ENCODE measurements at regions not wholly inside any gene's neighbourhood (a gene's known extent, or its start where the extent isn't known, plus 50 kb on each side); places are given as distances from the start of the nearest gene placed in this dataset.
"Not testable (repeated sequence)": the region's sequence is repeated elsewhere in the genome, so short reads cannot be mapped to it uniquely, and the experiment has no call there.

DNA sequence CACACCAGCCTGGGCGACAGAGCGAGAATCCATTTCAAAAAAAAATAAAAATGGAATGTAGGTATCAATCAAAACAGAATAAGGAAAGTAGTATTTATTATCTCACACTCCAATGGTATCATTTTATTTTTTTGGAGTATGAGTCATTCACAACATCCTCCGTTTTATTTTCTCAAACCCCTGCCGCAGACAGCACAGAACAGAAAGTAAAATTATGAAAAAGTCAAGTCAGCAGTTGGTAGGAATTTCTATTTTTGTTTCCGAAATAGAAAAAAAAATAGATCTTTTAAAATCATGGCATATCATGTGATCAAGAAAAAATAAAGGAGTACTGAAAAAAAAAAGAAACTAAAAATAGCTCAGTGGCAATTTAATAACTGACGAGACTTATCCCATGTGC lies 490.7 kb upstream of the TENM3 start:
- no peak for DNase-seq (ENCODE audit: low spot score)

DNA sequence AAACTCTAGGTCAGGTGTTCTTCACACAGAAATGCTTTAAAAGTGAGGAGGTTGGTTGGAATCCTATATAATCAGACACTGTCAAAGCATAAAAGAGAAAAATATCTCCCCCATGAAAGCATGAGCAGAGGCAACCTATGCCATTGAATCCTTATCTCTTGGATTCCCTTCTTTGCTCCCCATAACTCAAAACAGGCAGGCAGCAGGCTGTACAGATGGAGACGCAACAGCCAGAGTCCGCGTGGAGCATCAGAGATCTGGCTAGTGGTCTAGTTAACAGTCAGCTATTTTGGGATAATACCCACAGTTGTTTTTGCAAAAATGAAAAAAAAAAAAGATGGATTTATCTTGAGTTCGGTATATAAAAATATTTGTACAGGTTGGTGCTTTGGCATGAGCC lies 490.0 kb upstream of the TENM3 start:
- DNase-seq (ENCODE audit: low spot score) = no peak

DNA sequence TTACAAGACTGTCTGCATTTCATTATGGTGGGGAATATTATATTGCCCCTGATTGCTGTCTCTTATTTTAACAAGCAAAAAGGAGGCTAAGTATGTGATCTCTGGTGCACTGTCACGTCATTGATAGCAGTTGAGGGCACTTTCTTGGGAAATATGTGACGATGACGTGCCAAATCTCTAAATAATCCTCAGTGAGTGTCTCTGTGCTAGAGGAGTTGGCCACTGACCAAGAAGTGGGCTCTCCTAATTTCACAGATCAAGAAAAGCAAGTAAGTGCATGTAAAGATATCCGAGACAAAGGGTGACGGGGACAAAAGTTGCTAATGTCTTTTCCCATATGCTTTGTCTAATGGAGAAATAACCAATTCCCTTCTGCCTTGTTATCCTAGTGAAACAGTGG lies 487.4 kb upstream of the TENM3 start:
- no peak for DNase-seq (ENCODE audit: low spot score)

DNA sequence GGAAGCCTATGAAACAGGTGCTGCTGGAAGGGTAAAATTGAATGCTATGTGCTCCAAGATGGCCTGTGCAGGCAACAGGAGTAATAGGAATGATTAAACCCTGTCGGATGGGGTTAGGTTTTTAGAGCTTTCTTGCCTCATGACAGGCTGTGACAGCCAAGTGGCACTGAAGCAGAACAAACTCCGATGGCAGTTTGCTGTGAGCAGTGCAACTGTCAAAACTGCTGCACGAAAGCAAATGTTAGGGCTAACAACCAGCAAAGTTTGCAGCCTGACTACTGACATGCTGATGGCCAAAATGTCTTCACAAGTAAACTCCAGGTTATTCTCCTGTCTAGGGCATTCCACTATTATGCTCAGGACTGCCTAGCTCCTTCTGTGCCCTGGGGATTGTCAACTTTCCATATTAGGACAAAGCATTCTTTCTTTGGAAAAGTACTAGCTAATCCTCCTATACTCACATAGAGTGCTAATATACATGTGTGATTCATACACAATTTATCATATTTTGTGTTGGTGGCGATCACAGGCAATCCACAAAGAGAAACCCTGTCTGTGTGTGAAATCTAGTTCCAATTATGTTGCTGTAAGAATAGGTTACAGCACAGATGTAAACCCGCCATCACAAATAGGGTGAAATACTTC lies 486.6 kb upstream of the TENM3 start:
- no peak for DNase-seq (ENCODE audit: low spot score)

DNA sequence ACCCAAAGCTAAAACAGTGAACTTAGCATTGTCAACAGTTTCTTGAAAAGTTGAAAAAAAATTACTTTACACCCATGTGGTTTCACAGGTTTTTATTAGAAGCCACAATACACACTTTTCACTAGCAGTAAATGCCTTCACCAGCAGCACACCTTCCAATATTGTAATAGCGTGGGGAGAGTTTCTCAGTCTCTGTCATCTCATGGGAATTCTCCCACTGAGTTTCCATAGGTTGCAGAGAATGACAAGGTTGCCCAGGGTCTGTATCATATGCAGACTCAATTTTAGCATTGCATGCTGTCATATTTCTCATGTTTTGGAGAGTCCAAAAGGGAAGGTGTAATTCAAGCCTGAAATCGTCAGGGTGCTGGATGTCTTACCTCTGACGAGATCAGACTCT lies 486.1 kb upstream of the TENM3 start:
- no peak for DNase-seq (ENCODE audit: low spot score)

DNA sequence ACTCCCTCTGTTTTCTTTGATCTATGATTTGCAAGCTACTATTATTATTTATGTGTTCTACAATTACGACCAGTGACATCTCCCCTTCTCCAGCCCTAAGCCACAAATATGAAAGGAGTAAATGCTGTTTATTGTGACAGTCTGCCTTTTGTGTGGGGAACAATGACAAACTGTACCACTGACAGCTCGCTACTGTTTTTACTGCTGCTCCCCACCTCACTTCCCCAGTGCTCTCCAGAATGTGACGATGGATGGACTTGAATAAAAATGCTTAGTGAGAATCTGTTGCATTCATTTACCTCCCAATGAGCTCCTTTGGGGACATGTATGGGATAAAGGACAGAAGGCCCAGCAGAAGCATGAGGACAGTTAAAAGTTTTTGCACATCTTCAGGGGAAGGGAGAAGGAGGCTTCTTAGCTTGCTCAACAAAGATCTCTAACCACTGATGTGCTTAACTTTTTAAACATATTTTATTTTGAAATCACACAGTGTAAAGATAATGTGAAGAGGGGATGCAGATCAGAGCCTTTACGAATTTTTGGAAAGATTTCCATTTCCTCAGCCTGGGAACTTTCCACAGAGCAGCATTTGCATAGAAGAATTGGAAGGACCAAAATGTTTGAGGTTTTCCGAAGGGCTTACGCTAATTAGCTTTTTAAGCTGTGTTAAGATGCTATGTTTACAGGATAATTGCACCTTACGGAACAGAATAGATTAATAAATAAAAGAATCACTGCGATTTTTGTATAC lies 485.1 kb upstream of the TENM3 start:
- no peak for DNase-seq (ENCODE audit: low spot score)

DNA sequence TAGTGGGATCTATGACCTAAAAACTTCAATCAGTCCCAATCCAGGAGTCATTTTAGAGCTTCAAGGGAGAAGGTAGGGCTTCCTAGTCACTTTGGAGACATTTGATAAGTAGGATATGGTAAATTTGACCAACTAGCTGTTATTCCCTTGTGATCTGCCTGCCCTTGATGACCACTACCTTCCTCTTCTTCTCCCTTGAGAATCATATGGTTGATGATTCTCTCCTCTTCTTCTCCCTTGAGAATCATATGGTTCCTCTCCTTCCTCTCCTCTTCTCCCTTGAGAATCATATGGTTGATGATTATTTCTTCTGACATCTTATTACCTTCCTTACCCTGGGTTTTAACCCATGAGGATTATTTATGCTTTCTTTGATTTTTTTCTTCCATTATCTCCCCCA lies 482.6 kb upstream of the TENM3 start:
- DNase-seq (ENCODE audit: low spot score) = no peak

DNA sequence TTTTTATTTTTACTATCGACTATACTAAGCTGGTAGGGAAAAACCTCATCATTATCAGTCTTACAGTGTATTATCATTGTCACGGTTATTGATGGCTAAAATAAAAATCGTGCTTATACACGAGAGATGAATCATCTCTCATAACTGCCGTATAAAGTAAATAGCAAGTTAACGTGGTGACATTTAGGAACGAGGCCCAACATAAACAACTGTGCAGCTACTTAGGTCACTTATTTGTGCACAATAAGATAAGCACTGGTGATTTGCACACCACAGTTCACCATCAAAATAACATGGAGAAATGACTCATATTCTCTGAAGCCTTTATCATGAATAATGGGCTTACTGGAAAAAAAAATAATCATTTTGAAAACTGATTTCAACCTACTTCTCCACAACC lies 482.0 kb upstream of the TENM3 start:
- DNase-seq (ENCODE audit: low spot score) = no peak

DNA sequence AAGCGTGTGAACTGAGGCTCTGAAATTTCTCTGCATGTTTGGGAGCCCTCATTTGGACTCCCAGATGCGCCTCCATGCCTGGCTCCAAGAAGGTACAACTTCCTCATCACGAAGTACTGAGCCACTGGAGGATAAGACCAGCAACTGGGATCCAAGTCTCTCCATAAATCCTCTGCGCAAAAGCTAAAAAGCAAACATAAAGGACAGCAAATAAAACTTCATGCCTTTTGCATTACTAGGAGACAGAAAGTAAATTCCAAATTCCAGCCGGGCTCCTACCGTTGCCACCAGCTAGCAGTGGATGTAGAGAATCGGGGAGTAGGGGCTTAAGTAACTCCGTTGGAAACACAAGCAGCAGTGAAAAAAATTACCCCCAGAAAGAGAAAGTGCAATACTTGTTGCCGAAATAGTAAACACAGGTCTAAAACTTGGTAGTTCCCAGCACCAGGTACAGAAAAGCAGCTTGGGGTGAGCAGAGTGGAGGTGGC lies 477.1 kb upstream of the TENM3 start:
- no peak for DNase-seq (ENCODE audit: low spot score)

DNA sequence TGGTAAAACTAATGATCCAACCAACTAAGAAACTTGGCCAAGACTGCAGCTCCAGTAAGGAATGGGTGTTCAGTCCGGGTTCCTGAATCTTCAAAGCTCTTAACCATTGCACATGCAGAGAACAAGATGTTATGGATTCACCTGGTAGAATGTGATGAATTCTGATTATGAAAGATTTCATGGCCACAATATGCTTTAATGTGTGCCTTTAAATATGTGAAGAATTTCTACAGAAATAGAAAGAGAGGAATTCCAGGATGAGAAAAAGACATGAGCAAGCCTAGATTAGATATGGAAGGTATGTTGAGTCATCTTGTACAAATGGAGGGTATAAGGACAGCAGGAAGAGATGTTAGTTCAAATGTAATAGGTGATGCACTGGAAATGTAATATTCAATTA lies 472.2 kb upstream of the TENM3 start:
- DNase-seq (ENCODE audit: low spot score) = no peak

DNA sequence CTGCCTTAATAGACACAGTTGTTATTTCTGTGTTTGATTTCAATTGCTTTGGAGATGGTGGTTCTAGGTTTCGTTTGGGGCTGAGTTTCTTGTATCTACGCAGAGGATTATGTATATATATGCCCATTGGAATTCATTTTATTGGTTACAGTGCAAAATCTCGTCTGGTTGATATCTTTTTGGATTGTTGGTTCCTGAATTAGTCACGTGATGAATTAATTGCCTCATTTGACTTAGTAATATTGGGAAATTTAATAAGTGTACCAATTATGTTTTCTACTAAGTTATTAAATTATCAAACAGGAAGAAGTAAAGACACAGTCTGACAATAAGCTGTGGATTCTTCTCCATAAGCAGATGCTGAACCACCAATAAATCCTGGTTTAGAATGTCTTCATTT lies 467.9 kb upstream of the TENM3 start:
- no peak for DNase-seq (ENCODE audit: low spot score)

DNA sequence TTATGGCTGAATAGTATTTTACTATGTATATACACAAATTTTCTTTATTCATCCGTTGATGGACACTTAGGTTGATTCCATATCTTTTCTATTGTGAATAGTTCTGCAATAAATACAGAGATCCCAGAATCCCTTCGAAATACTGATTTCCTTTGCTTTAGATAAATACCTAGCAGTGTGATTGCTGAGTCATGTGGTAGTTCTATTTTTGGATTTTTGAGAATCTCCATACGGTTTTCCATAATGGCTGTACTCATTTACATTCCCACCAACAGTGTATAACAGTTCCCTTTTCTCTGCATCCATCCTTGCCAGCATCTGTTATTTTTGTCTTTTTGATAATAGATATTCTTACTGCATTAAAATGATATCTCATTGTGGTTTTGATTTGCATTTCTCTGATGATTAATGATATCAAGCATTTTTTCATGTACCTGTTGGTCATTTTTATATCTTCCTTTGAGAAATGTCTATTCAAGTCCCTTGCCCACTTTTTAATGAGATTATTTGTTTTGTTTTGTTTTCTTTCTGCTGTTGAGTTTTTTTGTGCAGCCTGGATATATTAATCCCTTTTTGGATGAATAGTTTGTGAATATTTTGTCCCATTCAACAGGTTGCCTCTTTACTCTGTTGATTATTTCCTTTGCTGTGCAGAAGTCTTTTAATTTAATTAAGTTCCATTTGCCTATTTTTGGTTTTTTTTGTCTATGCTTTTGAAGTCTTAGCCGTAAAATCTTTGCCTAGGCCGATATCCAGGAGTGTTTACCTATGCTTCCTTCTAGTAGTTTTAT lies 466.7 kb upstream of the TENM3 start:
- no peak for DNase-seq (ENCODE audit: low spot score)

DNA sequence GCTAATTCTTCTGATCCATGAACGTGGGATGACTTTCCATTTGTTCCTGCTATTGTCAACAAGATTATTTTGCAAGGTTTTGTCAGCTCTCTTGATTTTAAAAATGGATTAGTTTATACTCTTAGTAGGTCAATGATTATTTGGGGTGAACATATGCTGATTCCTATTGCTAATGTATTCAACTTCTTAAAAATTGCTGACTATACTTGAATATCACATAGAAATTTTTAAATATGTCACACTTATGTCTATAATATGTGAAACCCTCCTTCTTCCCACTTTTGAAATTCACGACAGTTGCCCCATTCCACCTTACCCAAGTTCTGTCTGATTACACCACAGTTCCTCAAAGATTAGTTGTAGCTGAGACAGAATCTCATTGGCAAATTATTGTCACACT lies 465.7 kb upstream of the TENM3 start:
- DNase-seq (ENCODE audit: low spot score) = no peak

DNA sequence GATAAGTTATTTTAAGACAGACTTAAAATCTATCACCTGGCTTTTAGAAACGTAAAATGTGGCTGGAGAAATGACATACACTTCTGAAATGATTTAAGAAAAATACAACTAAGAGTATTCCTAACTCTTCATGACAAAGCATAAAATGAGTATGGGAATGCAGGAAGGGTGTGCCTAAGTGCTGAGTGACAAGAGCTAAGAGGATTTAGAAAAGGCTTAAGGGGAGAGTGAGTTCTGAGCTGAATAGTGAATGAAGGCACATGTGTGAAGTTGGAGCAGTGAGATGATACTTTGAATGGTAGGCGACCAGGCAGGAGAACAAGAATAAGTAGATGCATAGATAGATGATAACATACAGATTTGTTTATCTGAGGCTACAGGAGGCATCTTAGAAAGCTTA lies 458.3 kb upstream of the TENM3 start:
- no peak for DNase-seq (ENCODE audit: low spot score)

DNA sequence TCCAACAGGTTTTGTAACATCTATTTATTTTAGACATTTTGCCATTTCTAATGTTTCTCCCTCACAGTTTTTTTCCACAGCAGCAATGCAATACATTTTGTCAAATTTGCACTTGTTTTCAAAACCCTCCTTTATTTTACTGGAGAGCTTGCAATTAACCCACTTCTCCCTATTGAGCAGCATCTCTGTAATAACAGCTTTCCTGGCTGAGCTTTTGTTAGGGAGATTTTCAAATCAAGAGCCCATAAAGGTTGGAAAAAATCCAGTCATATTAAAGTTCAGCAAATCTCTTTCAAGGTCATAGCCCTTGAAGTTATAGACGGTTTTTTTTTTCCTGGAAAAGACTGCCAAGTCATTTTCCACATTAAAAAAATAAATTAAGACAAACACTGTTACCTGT lies 450.6 kb upstream of the TENM3 start:
- DNase-seq (ENCODE audit: low spot score) = no peak

DNA sequence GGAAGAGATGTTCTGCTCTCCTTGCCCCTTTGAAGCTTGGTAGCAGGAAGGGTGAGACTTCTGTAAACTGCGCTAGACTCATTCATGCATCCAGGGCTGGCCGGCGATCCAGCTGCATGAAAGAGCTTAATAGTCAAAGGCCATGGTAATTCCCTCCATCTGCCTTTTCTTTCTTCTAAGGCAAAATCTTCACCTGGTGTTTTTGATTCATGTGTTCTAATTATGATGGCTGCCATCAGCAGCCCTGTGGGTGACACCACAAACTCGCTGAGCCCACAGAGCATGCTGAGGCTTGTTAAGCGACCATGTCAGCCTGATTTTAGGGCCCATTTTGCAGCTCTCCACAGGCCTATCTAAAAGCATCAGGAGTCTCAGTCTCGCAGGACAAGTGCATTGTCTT lies 450.1 kb upstream of the TENM3 start:
- no peak for DNase-seq (ENCODE audit: low spot score)

DNA sequence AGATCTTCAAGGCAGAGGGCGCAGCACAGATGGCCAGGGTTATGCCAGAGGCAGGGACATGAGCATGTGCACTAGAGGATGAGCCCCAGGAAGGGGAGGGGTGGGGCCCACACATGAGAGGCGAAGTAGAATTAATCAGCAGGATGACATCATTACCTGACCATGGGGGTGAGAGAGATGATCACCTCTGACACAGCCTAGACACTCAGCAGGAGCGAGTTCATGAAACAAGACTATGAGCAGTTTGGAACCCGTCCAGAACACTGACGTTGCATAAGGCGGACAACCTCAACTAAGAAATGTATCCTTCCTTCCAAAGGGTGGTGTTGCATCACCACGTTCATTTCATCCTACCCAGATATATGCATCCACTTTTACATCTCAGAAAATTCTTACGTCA lies 446.7 kb upstream of the TENM3 start:
- DNase-seq (ENCODE audit: low spot score) = no peak

DNA sequence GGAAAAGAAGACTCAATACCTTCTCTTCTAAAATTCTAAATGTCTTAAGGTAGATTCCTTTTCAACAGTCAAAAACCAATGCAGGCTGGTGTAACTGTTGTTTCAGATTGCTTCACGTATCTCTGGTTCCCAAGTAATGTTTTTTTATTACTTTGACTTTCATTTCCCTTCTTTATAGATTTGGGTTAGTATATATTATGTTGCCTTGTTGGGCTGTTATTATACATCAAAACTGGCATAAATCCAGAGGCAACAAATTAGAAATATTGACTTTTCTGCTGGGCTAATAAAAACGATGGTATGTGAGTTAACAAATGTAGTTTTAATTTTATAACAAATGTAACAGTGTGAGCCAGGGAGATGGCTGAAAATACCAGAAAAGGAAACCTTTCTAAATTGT lies 444.7 kb upstream of the TENM3 start:
- DNase-seq (ENCODE audit: low spot score) = no peak

DNA sequence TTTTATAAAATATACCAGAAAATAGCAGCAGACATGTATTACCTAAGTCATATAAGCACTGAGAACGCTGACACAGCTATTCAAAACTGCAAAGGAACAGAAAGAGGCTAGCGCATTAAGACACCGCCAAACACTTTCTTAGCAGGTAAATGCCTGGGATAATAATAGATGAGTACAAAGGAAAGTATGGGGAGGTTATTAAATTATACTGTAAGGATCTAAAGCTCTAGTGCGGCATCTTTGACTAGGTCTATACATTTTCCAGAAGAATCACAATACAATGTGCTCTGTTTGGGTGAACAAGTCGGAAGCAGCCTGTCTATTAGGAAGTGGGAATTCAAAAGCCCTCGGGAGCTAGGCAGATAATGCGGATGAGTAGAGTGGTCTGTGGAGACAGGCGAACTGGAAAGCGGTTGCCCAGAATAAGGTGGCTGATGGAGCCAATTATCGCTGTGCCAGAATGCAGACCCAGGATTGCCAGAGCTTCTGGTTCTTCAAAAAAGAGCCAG lies 443.6 kb upstream of the TENM3 start:
- DNase-seq (ENCODE audit: low spot score) = no peak

DNA sequence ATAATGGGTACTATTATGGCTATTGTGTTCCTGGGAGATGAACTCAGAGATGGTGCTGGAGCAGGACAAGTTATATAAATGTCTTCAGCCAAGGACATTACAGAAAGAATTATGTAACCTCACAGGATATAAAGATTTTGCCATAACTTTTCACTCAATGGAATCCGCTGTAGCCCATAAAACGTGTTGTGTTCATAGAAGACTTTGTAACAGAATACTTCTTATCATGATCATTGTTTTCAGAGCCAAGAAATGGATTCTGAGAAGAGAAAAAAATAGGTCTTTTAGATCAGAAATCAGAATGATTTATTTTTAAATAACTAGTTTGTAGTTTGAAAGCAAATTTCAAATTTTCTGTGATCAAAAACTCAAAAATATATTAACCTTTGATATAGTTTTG lies 441.0 kb upstream of the TENM3 start:
- DNase-seq (ENCODE audit: low spot score) = no peak

DNA sequence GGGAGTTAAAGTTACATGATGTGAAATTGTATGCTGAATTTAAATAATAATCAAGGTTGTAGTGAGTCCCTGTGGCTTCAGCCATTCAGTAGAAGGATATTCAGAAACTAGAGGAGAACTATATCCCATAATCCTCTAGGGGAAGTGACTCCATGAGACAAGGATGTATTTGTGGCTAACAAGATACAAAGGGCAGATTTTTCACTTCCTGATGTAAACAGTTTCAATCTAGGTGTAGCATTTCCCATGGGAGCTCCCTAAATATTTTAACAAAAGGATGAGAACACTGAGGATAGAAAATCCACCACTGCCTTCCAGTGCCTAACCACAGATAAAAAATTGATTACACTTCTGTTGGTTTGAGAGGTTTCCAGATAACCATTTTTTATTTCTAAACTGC lies 435.4 kb upstream of the TENM3 start:
- no peak for DNase-seq (ENCODE audit: low spot score)

DNA sequence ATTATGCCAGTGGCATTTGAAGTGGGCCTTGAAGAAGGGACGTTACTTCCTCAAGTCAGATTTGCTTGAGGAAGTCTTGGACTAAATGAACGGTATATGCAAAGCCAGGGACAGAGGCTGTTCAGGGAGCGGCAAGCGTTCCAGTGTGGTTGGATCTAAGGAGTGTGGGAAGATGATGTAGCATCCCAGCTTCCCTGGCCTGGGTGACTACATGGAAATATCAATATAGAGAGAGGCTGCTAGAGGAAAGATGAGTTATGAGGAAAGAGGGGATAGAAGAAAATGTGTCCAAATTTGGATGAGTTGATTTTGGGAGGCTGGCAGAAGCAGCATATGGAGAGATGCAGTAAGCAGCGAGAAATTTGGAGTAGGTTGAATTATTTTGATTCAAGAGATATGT lies 432.5 kb upstream of the TENM3 start:
- DNase-seq (ENCODE audit: low spot score) = no peak

DNA sequence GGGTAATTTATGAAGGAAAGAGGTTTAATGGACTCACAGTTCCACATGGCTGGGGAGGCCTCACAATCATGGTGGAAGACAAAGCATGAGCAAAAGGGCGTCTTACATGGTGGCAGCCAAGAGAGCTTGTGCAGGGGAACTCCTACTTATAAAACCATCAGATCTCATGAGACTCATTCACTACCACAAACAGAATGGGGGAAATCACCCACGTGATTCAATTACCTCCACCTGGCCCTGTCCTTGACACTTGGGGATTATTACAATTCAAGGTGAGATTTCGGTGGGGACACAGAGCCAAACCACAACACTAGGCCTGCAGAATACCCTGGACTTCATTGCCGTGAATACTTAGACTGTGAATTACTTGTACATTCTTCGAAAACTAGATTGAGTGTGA lies 431.7 kb upstream of the TENM3 start:
- DNase-seq (ENCODE audit: low spot score) = not testable (repeated sequence)
